ENCODE measurements at regions not wholly inside any gene's neighbourhood (a gene's known extent, or its start where the extent isn't known, plus 50 kb on each side); places are given as distances from the start of the nearest gene placed in this dataset.

- TF ChIP-seq POLR2A (IDR thresholded peaks at IDR 0.05) (no peak), CTCF (IDR thresholded peaks at IDR 0.05) (no peak)
Measured at GRCh38 chr6:168209420-168209819, 110.2 kb downstream of the DACT2 start.

All from body of pancreas (tissue), 4 donors.